ENCODE measurements at regions not wholly inside any gene's neighbourhood (a gene's known extent, or its start where the extent isn't known, plus 50 kb on each side); places are given as distances from the start of the nearest gene placed in this dataset.

DNA sequence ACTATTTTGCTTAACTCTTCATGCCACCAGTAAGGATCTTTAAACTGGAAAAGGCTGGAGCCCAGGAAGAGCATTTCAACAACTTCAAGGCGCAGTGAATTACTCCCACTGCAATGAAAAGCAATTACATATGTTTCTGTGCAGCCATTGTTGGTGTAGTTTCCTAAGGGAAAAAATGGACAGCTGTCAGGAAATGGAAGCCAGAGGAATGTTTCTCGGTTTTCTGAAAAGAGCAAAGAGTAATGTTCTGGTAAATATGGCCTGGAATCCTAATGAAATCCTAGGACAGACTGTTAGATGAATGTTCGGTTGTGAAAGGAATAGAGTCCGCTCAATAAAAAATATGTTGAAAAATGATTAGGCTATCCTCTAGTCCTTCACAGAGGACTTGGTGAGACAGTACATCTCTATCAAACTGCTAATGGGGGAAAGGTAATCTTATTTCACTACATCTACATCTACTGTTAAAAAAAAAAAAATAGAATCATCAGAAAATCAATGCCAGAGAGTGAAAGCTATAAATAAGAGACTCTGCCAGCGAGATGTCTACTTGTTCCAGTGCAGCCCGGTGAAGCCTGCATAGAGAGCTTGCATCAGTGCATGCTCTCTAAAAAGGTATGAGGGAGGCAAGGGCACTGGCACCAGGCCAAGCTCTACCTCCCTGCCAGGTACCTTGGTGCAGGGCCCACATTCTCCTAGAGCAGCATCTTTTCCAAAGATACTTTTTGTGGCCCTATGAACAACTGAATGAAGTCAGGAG lies 68.2 kb upstream of the TJP1 start:
- TF ChIP-seq, protein P1, sequence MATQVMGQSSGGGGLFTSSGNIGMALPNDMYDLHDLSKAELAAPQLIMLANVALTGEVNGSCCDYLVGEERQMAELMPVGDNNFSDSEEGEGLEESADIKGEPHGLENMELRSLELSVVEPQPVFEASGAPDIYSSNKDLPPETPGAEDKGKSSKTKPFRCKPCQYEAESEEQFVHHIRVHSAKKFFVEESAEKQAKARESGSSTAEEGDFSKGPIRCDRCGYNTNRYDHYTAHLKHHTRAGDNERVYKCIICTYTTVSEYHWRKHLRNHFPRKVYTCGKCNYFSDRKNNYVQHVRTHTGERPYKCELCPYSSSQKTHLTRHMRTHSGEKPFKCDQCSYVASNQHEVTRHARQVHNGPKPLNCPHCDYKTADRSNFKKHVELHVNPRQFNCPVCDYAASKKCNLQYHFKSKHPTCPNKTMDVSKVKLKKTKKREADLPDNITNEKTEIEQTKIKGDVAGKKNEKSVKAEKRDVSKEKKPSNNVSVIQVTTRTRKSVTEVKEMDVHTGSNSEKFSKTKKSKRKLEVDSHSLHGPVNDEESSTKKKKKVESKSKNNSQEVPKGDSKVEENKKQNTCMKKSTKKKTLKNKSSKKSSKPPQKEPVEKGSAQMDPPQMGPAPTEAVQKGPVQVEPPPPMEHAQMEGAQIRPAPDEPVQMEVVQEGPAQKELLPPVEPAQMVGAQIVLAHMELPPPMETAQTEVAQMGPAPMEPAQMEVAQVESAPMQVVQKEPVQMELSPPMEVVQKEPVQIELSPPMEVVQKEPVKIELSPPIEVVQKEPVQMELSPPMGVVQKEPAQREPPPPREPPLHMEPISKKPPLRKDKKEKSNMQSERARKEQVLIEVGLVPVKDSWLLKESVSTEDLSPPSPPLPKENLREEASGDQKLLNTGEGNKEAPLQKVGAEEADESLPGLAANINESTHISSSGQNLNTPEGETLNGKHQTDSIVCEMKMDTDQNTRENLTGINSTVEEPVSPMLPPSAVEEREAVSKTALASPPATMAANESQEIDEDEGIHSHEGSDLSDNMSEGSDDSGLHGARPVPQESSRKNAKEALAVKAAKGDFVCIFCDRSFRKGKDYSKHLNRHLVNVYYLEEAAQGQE (IDR thresholded peaks at IDR 0.05; ENCODE audit: low read depth): no peak
- TF ChIP-seq CEBPB (IDR thresholded peaks at IDR 0.05) (no peak), TAF1 (IDR thresholded peaks at IDR 0.05; ENCODE audit: low read depth) (no peak), RAD21 (IDR thresholded peaks at IDR 0.05; ENCODE audit: low read depth) (no peak), EP300 (IDR thresholded peaks at IDR 0.05; ENCODE audit: borderline replicate concordance) (no peak), CREB1 (IDR thresholded peaks at IDR 0.05; ENCODE audit: low read depth) (no peak), EGR1 (IDR thresholded peaks at IDR 0.05) (no peak), YY1 (IDR thresholded peaks at IDR 0.05; ENCODE audit: low read depth) (no peak), NFIC (IDR thresholded peaks at IDR 0.05) (no peak), ZBTB7A (IDR thresholded peaks at IDR 0.05; ENCODE audit: low read depth) (no peak)
- TF ChIP-seq, protein P2, sequence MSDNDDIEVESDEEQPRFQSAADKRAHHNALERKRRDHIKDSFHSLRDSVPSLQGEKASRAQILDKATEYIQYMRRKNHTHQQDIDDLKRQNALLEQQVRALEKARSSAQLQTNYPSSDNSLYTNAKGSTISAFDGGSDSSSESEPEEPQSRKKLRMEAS (IDR thresholded peaks at IDR 0.05): no peak

All from Ishikawa (cell line).